Activated gamma-delta T cell treated with Interleukin-2 at 50 U/mL for 16 hours (primary cell): ENCODE measurements at regions not wholly inside any gene's neighbourhood (a gene's known extent, or its start where the extent isn't known, plus 50 kb on each side); places are given as distances from the start of the nearest gene placed in this dataset.

Experiments used
- DNase-seq: peaks from one replicate; pipeline ENCODE4 v3.0.0-alpha.2; 2020

- DNase-seq: no peak
Observed at GRCh38 chr5:133732536-133732935, 120.2 kb upstream of the FSTL4 start.

DNA sequence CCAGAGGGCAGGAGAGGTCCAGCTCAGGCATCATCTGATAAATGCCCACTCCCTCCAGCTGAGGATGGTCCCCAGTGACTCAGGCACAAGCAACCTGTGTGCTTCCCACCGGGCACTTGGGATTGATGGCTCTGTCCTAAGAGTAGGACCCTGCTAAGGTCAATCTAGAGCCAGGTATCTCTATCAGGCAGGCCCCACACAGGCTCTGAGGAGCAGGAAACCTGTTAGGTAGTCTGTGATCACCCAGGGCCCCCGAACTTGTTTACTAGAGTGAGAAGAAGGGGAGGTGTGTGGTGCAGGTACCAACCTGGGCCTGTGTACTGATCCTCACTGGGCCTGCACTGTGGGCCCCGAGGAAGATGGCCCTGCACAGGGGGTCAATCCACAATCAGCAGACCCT, 119.6 kb upstream of the FSTL4 start:
- DNase-seq: no peak

- DNase-seq: no peak
Observed at GRCh38 chr5:133730866-133731265, 118.5 kb upstream of the FSTL4 start.

- no peak for DNase-seq
Observed at GRCh38 chr5:133730346-133730745, 118.0 kb upstream of the FSTL4 start.

DNA sequence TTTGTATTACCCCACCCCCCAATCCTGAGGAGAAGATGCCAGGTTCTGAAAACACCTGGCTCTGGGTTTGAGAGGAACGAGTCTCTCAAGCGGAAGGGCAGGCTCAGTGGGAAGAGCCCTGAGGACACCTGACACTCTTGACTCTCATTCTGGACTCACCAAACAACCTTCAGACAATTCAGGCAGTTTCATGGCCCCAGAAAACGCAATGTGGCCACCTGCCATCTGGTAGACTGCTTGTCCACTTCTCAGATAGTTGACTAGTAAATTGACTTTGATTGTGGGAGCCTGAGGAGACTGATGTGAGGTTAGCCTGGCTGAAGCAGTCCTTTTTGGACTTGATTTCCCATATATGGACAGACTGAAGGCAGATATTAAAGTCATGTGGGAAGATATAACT, 117.5 kb upstream of the FSTL4 start:
- no peak for DNase-seq

- no peak for DNase-seq
Observed at GRCh38 chr5:133728475-133728874, 116.1 kb upstream of the FSTL4 start.

DNA sequence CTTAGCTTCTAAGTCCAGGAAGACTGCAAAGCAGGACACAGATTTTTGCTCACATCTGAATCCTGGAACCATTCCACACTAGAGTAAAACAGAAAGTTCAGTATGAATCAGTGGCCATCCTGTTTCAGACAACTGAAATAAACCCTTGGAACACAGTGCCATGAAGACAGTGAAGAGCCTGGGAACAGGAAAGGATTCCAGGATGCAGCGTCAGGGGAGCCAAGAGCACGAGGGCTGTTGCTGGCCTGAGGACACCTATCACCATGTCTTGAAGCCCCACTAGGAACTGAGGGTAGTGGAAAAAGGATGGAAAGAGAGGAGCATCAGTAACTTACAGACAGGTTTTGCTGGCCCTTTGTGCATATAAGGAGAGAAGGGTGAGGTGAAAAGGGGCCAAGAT, 115.3 kb upstream of the FSTL4 start:
- DNase-seq: no peak

DNA sequence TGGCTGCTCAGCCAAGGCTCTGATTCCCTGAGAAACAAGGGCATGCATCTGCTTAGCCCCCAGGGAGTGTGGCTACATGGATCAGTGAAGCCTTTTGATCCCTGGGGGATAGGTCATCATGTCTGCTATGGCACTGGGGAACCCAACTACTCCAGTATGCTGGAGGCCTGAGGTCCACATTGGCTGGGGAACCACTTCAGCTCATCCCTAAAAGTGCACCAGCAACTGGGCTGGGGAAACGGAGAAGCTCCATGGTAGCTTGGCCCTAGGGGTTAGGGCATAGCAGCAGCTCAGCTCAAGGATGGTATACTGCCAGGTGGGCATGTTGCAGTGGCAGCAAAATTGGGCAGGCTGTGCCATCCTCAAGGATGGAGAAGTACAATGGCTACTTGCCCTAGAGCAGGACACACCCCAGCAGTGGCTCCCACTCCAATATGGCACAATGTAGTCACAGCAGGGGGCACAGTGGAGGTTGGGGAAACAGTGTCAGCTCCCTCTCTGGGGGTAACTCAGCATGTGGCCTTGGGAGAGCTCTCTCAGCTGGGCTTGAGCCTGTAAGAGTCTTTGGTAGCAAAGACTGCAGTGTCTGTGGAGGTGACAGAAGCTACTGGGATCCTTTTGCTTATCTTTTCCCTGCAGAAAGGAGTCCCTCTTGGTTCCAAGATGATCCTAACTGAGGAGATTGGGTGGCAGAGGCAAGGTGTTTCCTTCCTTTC, 111.5 kb upstream of the FSTL4 start:
- DNase-seq: no peak

GRCh38 chr5:133723126-133723525, 110.8 kb upstream of the FSTL4 start:
- DNase-seq: no peak

- no peak for DNase-seq
Observed at GRCh38 chr5:133721365-133721764, 109.0 kb upstream of the FSTL4 start.

DNA sequence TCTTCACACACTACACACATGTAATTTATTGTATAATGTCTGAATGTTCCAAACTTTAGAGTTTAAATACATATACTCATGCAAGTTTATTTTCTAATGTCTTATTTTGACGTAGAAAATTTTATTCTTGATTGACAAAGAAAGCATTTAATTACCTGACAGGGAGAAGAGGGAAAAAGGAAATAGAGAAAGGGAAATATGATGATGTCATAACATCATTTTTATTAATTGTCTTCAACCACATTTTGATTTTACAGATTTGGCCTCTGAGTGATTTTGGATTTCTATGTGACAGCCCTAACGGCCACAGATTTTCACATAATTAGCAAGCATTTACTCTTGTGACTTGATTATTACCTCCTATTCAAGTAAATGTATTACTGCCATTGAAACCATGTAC, 106.1 kb upstream of the FSTL4 start:
- DNase-seq: no peak

- no peak for DNase-seq
Observed at GRCh38 chr5:133716532-133717183, 104.3 kb upstream of the FSTL4 start.

DNA sequence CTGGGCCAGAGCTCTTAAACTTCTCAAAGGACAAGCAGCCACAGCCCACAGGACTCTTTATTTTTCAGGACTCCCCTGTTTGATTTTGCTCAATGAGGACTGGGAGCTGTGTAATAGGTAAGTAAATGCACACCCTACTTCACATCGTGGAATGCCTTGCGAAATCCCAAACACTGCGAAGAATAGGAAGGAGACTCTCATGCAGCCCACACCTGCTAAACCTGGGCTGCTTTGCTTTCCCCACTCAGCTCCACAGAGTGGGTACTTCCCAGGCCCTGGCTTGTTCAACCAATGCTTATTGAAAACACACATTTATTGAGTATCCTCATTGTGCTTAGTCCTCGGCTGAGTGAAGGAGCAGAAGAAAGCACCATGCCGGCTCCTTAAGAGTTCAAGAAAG, 103.3 kb upstream of the FSTL4 start:
- DNase-seq: no peak

DNA sequence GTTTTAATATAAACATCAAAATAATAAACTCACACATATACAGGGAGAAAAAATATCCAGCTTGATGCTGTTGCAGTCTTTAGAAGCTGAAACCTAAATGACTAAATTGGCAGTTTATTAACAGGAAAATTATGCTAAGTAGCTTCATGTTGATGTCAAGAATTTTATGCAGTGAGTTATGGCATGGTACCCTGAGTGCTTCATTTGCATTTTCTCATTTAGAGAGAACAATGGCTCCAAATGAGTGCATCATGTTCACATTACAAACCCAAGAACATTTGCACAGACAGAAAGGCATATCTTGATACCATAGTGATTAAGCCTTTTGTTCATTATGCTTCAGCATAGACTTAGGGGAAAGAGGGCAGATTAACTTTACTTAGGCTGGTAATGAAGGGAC, 102.9 kb upstream of the FSTL4 start:
- DNase-seq: no peak

GRCh38 chr5:133714161-133714915, 102.0 kb upstream of the FSTL4 start:
- DNase-seq: no peak

DNA sequence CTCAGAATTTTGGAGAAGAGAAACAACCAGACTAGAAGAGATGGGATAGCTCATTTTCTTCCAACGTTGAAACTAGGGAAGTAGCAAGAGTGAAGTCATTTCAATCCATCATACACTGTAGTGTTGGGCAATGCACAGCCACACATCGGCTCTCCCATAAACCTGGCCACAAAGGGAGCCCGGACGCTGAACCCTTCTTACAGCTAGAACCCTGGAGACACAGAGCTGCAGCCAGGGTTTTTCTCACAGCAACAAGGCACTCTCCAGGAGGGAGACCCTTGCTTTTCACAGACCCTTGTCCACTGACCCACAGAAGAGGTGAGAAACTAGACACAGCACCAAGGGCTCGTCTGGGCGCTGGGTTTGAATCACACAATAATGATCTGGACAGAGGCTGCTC, 101.4 kb upstream of the FSTL4 start:
- DNase-seq: no peak

DNA sequence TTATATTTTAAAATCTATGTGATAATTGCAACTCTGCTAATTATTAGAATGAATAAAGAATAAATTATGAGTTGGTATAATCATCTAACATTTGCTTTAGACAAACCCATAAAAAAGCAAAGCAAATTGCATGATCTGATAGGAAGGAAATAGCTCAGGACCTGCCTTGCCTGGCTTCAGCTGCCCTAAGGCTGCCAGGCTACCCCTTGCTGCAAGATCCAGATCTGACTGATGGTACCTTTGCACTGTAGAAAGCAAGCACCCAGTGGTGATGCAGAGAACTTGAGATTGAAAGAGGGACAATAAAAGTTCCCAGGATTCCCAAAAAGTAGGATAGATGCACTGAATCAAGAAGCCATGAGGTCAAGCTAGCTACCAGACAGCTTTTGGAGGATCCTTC, 100.9 kb upstream of the FSTL4 start:
- DNase-seq: no peak

- DNase-seq: no peak
Observed at GRCh38 chr5:133712562-133712961, 100.2 kb upstream of the FSTL4 start.

DNA sequence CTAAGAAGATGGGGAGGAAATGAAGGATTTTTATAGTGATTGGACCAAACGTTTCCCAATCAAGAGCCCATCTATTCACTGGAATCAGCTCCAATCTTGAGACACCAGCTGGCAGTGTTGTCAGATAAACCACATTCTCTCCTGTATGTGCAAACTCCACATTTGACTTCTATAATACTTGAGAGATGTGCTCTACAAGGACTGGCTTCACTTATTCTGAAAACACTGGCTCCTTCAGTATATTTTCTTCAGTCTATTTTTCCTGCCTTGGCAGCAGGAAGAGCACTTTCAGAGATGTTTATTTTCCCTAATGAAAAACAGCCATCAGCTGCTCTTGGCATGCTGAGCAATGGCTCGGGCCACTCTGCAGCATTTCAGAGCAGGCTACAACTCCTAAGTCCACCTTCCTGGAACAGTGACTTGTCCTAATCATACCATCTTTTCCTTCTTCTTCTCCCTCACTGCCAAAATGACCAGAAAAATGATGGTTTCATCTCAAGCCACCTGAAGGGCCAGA, 96.9 kb upstream of the FSTL4 start:
- DNase-seq: no peak

- no peak for DNase-seq
Observed at GRCh38 chr5:133708331-133708850, 96.0 kb upstream of the FSTL4 start.

GRCh38 chr5:133707629-133708028, 95.3 kb upstream of the FSTL4 start:
- no peak for DNase-seq

GRCh38 chr5:133706506-133707430, 94.4 kb upstream of the FSTL4 start:
- no peak for DNase-seq

- DNase-seq: no peak
Observed at GRCh38 chr5:133705331-133705730, 93.0 kb upstream of the FSTL4 start.
